ENCODE measurements at regions not wholly inside any gene's neighbourhood (a gene's known extent, or its start where the extent isn't known, plus 50 kb on each side); places are given as distances from the start of the nearest gene placed in this dataset.

DNA sequence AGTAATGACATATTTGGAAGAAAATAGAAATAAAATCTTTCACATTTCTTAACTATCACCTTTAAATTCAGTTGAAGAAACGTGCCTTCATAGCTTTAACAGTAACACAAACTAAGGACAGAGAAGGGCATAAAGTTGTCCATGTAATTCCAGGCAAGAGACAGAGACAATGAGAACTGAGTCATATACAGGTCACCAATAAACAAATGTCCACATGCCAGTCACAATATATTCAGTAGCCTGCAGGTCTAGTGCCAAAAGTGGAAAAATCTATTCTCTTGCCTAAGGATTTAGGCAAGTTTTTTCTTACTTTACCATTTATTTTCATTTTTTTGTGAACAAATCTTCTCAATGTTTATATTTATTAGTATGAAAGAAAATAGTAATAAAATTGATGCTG, 1711.5 kb upstream of the NUDT12 start:
- Histone ChIP-seq H3K27me3 (replicated peaks; ENCODE audit: insufficient read depth) (no peaks in the 10 kb centered on the region), H3K36me3 (no peaks in the 10 kb centered on the region), H3K4me3 (no peak overlapping the region), H3K27ac (no peak overlapping the region), H3K4me1 (replicated peaks) (no peaks in the 10 kb centered on the region), H3K9me3 (no peaks in the 10 kb centered on the region)
- no peak for DNase-seq (ENCODE audit: low spot score)
- WGBS: 78% methylated on average over 1 of the region's 1 CpG
- TF ChIP-seq POLR2A (IDR thresholded peaks at IDR 0.05) (no peak), POLR2AphosphoS5 (IDR thresholded peaks at IDR 0.05) (no peak)
- TF ChIP-seq, protein P1, sequence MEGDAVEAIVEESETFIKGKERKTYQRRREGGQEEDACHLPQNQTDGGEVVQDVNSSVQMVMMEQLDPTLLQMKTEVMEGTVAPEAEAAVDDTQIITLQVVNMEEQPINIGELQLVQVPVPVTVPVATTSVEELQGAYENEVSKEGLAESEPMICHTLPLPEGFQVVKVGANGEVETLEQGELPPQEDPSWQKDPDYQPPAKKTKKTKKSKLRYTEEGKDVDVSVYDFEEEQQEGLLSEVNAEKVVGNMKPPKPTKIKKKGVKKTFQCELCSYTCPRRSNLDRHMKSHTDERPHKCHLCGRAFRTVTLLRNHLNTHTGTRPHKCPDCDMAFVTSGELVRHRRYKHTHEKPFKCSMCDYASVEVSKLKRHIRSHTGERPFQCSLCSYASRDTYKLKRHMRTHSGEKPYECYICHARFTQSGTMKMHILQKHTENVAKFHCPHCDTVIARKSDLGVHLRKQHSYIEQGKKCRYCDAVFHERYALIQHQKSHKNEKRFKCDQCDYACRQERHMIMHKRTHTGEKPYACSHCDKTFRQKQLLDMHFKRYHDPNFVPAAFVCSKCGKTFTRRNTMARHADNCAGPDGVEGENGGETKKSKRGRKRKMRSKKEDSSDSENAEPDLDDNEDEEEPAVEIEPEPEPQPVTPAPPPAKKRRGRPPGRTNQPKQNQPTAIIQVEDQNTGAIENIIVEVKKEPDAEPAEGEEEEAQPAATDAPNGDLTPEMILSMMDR (IDR thresholded peaks at IDR 0.05): no peak
- intact Hi-C loops (cut with DNase I): no loop called here

DNA sequence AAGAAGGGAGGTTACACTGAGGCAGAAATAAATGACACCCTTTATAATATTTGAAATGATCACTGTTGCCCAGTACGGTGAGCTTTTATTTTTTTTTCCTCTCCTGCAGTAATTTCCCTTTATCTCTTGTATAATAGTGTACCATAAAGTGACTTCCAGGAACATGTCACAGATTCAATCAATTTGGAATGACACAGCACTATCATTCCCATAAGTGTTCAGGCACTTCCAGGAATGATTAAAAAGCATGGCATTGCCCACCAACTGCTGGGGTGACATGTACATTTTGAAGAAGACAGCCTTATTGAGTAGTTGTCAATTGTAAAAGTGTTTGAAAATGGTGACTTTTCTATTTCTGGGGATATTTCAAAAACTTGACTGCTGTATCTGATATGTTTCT, 1700.9 kb upstream of the NUDT12 start:
- H3K27me3 ChIP-seq (replicated peaks; ENCODE audit: insufficient read depth): no peaks in the 10 kb centered on the region
- H3K36me3 ChIP-seq: no peaks in the 10 kb centered on the region
- 62% methylated on average over 1 of the region's 1 CpG for WGBS
- DNase-seq (ENCODE audit: low spot score): no peak
- no peaks in the 10 kb centered on the region for H3K4me1 ChIP-seq (replicated peaks)
- TF ChIP-seq, protein P1 (IDR thresholded peaks at IDR 0.05): no peak
- TF ChIP-seq POLR2AphosphoS5 (IDR thresholded peaks at IDR 0.05): no peak
- no peak for TF ChIP-seq POLR2A (IDR thresholded peaks at IDR 0.05)
- no peaks in the 10 kb centered on the region for H3K9me3 ChIP-seq
- no peak overlapping the region for H3K4me3 ChIP-seq
- no peak overlapping the region for H3K27ac ChIP-seq
- intact Hi-C loops (cut with DNase I): no loop called here

DNA sequence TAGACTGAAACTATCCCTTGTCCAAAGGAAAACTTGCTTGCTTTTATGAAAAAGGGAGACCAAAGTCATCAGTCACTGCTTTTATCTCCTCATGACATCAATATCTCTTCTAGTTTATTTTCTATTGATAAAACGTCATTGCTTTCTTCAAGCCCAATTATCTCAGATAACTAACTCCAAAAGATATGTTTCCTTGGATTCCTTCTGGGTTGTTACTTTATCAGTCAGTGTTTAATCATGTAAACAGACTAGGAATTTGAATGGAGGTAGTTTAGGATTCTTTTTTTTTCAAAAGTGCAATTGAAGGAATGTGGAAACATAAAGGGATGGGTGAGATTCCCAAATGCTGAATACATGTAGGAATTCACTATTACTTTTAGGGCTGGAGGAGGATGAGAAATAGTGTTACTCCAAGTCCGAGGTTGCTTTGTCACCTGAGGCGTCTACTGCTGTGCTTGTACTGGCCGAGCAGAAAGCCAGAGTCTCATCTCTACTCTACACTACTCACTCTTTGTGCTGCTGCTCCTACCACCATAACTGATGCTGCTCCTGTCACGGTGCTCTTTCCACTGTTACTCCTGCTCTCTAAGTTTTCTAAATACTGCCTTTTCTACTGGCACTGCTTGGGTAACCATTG, 1697.1 kb upstream of the NUDT12 start:
- no peak overlapping the region for H3K27ac ChIP-seq
- H3K4me1 ChIP-seq (replicated peaks): no peaks in the 10 kb centered on the region
- no peak for DNase-seq (ENCODE audit: low spot score)
- no peaks in the 10 kb centered on the region for H3K36me3 ChIP-seq
- no peaks in the 10 kb centered on the region for H3K9me3 ChIP-seq
- no peaks in the 10 kb centered on the region for H3K27me3 ChIP-seq (replicated peaks; ENCODE audit: insufficient read depth)
- no peak overlapping the region for H3K4me3 ChIP-seq
- intact Hi-C loops (cut with DNase I): no loop called here
- no peak for TF ChIP-seq POLR2A (IDR thresholded peaks at IDR 0.05)
- no peak for TF ChIP-seq POLR2AphosphoS5 (IDR thresholded peaks at IDR 0.05)
- TF ChIP-seq, protein P1 (IDR thresholded peaks at IDR 0.05): no peak
- 84% methylated on average over 5 of the region's 5 CpGs for WGBS

DNA sequence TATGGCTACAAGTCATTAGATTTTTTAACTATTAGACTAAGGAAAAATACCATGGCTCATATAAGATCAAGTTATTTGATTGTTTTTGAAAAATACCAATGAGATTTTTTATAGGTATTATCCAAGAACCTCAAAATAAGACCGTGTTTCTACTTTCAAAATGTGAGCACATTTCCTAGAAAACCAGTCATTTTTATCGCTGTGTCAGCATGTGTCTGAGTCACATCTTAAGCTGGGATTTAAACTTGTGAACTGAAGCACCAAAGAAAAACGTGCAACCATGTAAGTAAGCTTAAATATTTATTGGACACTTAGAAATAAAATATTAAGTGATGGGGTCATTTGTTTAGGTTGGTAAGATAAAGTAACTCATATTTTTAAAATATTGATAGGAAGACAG, 1676.0 kb upstream of the NUDT12 start:
- no peaks in the 10 kb centered on the region for H3K36me3 ChIP-seq
- no peaks in the 10 kb centered on the region for H3K9me3 ChIP-seq
- no peak for DNase-seq (ENCODE audit: low spot score)
- no peak overlapping the region for H3K4me3 ChIP-seq
- WGBS: 66% methylated on average over 3 of the region's 3 CpGs
- intact Hi-C loops (cut with DNase I): no loop called here
- H3K4me1 ChIP-seq (replicated peaks): no peaks in the 10 kb centered on the region
- H3K27me3 ChIP-seq (replicated peaks; ENCODE audit: insufficient read depth): no peaks in the 10 kb centered on the region
- TF ChIP-seq POLR2A (IDR thresholded peaks at IDR 0.05) (no peak), POLR2AphosphoS5 (IDR thresholded peaks at IDR 0.05) (no peak)
- TF ChIP-seq, protein P1 (IDR thresholded peaks at IDR 0.05): no peak
- no peak overlapping the region for H3K27ac ChIP-seq

DNA sequence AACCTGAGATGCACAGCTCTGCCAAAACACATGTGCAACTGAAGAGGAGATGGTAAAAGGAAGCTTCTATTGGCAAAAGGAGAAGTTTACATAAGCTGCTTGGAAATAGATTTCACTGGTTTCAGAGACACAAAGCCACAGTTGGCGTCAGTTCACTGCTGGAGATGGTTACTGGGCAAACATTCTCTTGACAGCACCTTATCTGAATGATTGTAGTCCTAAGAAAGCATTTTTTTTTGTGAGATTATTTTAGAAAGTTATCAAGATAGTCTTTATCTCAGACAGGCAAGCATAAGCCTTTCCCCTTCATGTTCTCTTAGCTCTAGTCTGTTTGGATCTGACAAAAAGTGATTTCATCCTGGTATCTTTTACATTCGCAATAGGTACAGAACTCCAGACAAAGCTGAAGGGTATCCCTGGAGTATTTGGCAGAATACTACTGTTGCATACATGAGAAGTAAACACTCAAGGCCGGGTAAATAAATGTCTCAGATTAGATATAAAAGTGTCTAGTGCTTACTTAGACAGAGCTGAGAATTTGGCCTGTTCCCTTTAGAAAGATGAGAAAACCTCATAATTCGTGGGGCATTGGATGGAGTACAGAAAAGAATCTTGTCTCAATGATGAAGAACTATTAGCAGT, 1668.0 kb upstream of the NUDT12 start:
- no peak overlapping the region for H3K27ac ChIP-seq
- 18% methylated on average over 4 of the region's 4 CpGs for WGBS
- intact Hi-C loops (cut with DNase I): no loop called here
- no peaks in the 10 kb centered on the region for H3K36me3 ChIP-seq
- H3K4me1 ChIP-seq (replicated peaks): no peaks in the 10 kb centered on the region
- TF ChIP-seq POLR2AphosphoS5 (IDR thresholded peaks at IDR 0.05) (no peak), POLR2A (IDR thresholded peaks at IDR 0.05) (no peak)
- TF ChIP-seq, protein P1 (IDR thresholded peaks at IDR 0.05): no peak
- no peaks in the 10 kb centered on the region for H3K27me3 ChIP-seq (replicated peaks; ENCODE audit: insufficient read depth)
- no peak for DNase-seq (ENCODE audit: low spot score)
- no peak overlapping the region for H3K4me3 ChIP-seq
- H3K9me3 ChIP-seq: no peaks in the 10 kb centered on the region
